ENCODE measurements at regions not wholly inside any gene's neighbourhood (a gene's known extent, or its start where the extent isn't known, plus 50 kb on each side); places are given as distances from the start of the nearest gene placed in this dataset.

GRCh38 chr1:55333461-55333860 lies 118.3 kb upstream of the USP24 start:
- H3K36me3 Mint-ChIP-seq = no peaks in the 10 kb centered on the region
- peaks cover 8 to 14% of the 10 kb centered on the region in 2 donors for H3K4me1 Mint-ChIP-seq (ENCODE audit: low read depth in 2 of 2)
- H3K27ac Mint-ChIP-seq = no peak overlapping the region
- peaks cover 8 to 13% of the 10 kb centered on the region in 2 donors for H3K27me3 Mint-ChIP-seq
- no peak for DNase-seq (ENCODE audit: low spot score)
- no peak for ATAC-seq
- H3K4me3 Mint-ChIP-seq = no peak overlapping the region
- no peaks in the 10 kb centered on the region for H3K9me3 Mint-ChIP-seq

- Mint-ChIP-seq H3K4me3 (no peak overlapping the region), H3K27me3 (peaks cover 18 to 21% of the 10 kb centered on the region in 2 donors), H3K27ac (no peak overlapping the region), H3K4me1 (ENCODE audit: low read depth in 2 of 2) (peaks cover 8 to 14% of the 10 kb centered on the region in 2 donors), H3K36me3 (no peaks in the 10 kb centered on the region), H3K9me3 (no peaks in the 10 kb centered on the region)
- no peak for ATAC-seq
- no peak for DNase-seq (ENCODE audit: low spot score)
Measured at GRCh38 chr1:55331351-55331750, 116.2 kb upstream of the USP24 start.

GRCh38 chr1:55329808-55330432 lies 114.8 kb upstream of the USP24 start:
- H3K27me3 Mint-ChIP-seq = peaks cover 18 to 23% of the 10 kb centered on the region in 2 donors
- H3K9me3 Mint-ChIP-seq = no peaks in the 10 kb centered on the region
- ATAC-seq (no peak), DNase-seq (ENCODE audit: low spot score) (no peak)
- peaks cover 8 to 14% of the 10 kb centered on the region in 2 donors for H3K4me1 Mint-ChIP-seq (ENCODE audit: low read depth in 2 of 2)
- no peak overlapping the region for H3K27ac Mint-ChIP-seq
- no peaks in the 10 kb centered on the region for H3K36me3 Mint-ChIP-seq
- H3K4me3 Mint-ChIP-seq = no peak overlapping the region

GRCh38 chr1:55329091-55329490 lies 113.9 kb upstream of the USP24 start:
- no peaks in the 10 kb centered on the region for H3K9me3 Mint-ChIP-seq
- H3K27me3 Mint-ChIP-seq = peaks cover 13 to 23% of the 10 kb centered on the region in 2 donors
- no peak for ATAC-seq
- no peaks in the 10 kb centered on the region for H3K36me3 Mint-ChIP-seq
- H3K27ac Mint-ChIP-seq = no peak overlapping the region
- peaks cover 4 to 10% of the 10 kb centered on the region in 2 donors for H3K4me1 Mint-ChIP-seq (ENCODE audit: low read depth in 2 of 2)
- DNase-seq (ENCODE audit: low spot score) = no peak
- no peak overlapping the region for H3K4me3 Mint-ChIP-seq

GRCh38 chr1:55326496-55327243 lies 111.5 kb upstream of the USP24 start:
- no peak overlapping the region for H3K4me3 Mint-ChIP-seq
- no peaks in the 10 kb centered on the region for H3K4me1 Mint-ChIP-seq (ENCODE audit: low read depth in 2 of 2)
- H3K9me3 Mint-ChIP-seq = no peaks in the 10 kb centered on the region
- H3K36me3 Mint-ChIP-seq = no peaks in the 10 kb centered on the region
- DNase-seq (ENCODE audit: low spot score) (no peak), ATAC-seq (no peak)
- no peak overlapping the region for H3K27ac Mint-ChIP-seq
- H3K27me3 Mint-ChIP-seq = peaks cover 9 to 15% of the 10 kb centered on the region in 2 donors

GRCh38 chr1:55323760-55324159 lies 108.6 kb upstream of the USP24 start:
- Mint-ChIP-seq H3K4me1 (ENCODE audit: low read depth in 2 of 2) (no peaks in the 10 kb centered on the region), H3K9me3 (no peaks in the 10 kb centered on the region), H3K27me3 (peaks cover 7 to 15% of the 10 kb centered on the region in 2 donors), H3K4me3 (no peak overlapping the region), H3K36me3 (no peaks in the 10 kb centered on the region), H3K27ac (no peak overlapping the region)
- DNase-seq (ENCODE audit: low spot score) (no peak), ATAC-seq (no peak)

- ATAC-seq (no peak), DNase-seq (ENCODE audit: low spot score) (no peak)
- Mint-ChIP-seq H3K27ac (no peak overlapping the region), H3K9me3 (no peaks in the 10 kb centered on the region), H3K4me3 (no peak overlapping the region), H3K27me3 (peaks cover 8 to 15% of the 10 kb centered on the region in 2 donors), H3K36me3 (no peaks in the 10 kb centered on the region), H3K4me1 (ENCODE audit: low read depth in 2 of 2) (no peaks in the 10 kb centered on the region)
Measured at GRCh38 chr1:55322842-55323241, 107.7 kb upstream of the USP24 start.

- ATAC-seq (no peak), DNase-seq (ENCODE audit: low spot score) (no peak)
- no peaks in the 10 kb centered on the region for H3K9me3 Mint-ChIP-seq
- H3K27me3 Mint-ChIP-seq = peaks cover 8 to 9% of the 10 kb centered on the region in 2 donors
- no peaks in the 10 kb centered on the region for H3K4me1 Mint-ChIP-seq (ENCODE audit: low read depth in 2 of 2)
- H3K27ac Mint-ChIP-seq = no peak overlapping the region
- H3K4me3 Mint-ChIP-seq = no peak overlapping the region
- H3K36me3 Mint-ChIP-seq = no peaks in the 10 kb centered on the region
Measured at GRCh38 chr1:55321942-55322341, 106.8 kb upstream of the USP24 start.

- no peak overlapping the region for H3K27ac Mint-ChIP-seq
- peaks cover 0 to 6% of the 10 kb centered on the region in 2 donors for H3K27me3 Mint-ChIP-seq
- no peaks in the 10 kb centered on the region for H3K36me3 Mint-ChIP-seq
- no peak overlapping the region for H3K4me3 Mint-ChIP-seq
- no peak for ATAC-seq
- H3K9me3 Mint-ChIP-seq = no peaks in the 10 kb centered on the region
- no peak for DNase-seq (ENCODE audit: low spot score)
- no peaks in the 10 kb centered on the region for H3K4me1 Mint-ChIP-seq (ENCODE audit: low read depth in 2 of 2)
Measured at GRCh38 chr1:55320891-55321290, 105.7 kb upstream of the USP24 start.

GRCh38 chr1:55318116-55318817 lies 103.1 kb upstream of the USP24 start:
- peaks cover 0 to 6% of the 10 kb centered on the region in 2 donors for H3K27me3 Mint-ChIP-seq
- no peaks in the 10 kb centered on the region for H3K9me3 Mint-ChIP-seq
- H3K4me3 Mint-ChIP-seq = no peak overlapping the region
- DNase-seq (ENCODE audit: low spot score) = no peak
- no peak for ATAC-seq
- no peak overlapping the region for H3K27ac Mint-ChIP-seq
- no peaks in the 10 kb centered on the region for H3K36me3 Mint-ChIP-seq
- no peaks in the 10 kb centered on the region for H3K4me1 Mint-ChIP-seq (ENCODE audit: low read depth in 2 of 2)

GRCh38 chr1:55317673-55318072 lies 102.5 kb upstream of the USP24 start:
- ATAC-seq (no peak), DNase-seq (ENCODE audit: low spot score) (no peak)
- Mint-ChIP-seq H3K36me3 (no peaks in the 10 kb centered on the region), H3K27ac (no peak overlapping the region), H3K27me3 (peaks cover 0 to 6% of the 10 kb centered on the region in 2 donors), H3K9me3 (no peaks in the 10 kb centered on the region), H3K4me3 (no peak overlapping the region), H3K4me1 (ENCODE audit: low read depth in 2 of 2) (no peaks in the 10 kb centered on the region)

GRCh38 chr1:55316947-55317662 lies 101.9 kb upstream of the USP24 start:
- Mint-ChIP-seq H3K4me1 (ENCODE audit: low read depth in 2 of 2) (no peaks in the 10 kb centered on the region), H3K4me3 (no peak overlapping the region), H3K27ac (no peak overlapping the region), H3K27me3 (peaks cover 0 to 6% of the 10 kb centered on the region in 2 donors), H3K36me3 (no peaks in the 10 kb centered on the region), H3K9me3 (no peaks in the 10 kb centered on the region)
- DNase-seq (ENCODE audit: low spot score) = no peak
- ATAC-seq = no peak

- Mint-ChIP-seq H3K27me3 (peaks cover 0 to 6% of the 10 kb centered on the region in 2 donors), H3K4me1 (ENCODE audit: low read depth in 2 of 2) (no peaks in the 10 kb centered on the region), H3K27ac (no peak overlapping the region), H3K9me3 (no peaks in the 10 kb centered on the region), H3K4me3 (no peak overlapping the region), H3K36me3 (no peaks in the 10 kb centered on the region)
- ATAC-seq (no peak), DNase-seq (ENCODE audit: low spot score) (no peak)
Measured at GRCh38 chr1:55316502-55316901, 101.3 kb upstream of the USP24 start.
